Activated naive CD8-positive, alpha-beta T cell treated with anti-CD3 and anti-CD28 coated beads, Interleukin-2, amount 50 U/mL, for 16 hours (primary cell): ENCODE measurements at regions not wholly inside any gene's neighbourhood (a gene's known extent, or its start where the extent isn't known, plus 50 kb on each side); places are given as distances from the start of the nearest gene placed in this dataset.

Experiments
- DNase-seq: peaks from one replicate; pipeline ENCODE4 v3.0.0-alpha.2; 2020; ENCODE audit warnings: low read depth, low spot score

GRCh38 chr15:62465173-62465572 is 300.1 kb upstream of the C2CD4B start:
- no peak for DNase-seq

GRCh38 chr15:62469478-62469873 is 304.4 kb upstream of the C2CD4B start:
- DNase-seq = no peak

DNA sequence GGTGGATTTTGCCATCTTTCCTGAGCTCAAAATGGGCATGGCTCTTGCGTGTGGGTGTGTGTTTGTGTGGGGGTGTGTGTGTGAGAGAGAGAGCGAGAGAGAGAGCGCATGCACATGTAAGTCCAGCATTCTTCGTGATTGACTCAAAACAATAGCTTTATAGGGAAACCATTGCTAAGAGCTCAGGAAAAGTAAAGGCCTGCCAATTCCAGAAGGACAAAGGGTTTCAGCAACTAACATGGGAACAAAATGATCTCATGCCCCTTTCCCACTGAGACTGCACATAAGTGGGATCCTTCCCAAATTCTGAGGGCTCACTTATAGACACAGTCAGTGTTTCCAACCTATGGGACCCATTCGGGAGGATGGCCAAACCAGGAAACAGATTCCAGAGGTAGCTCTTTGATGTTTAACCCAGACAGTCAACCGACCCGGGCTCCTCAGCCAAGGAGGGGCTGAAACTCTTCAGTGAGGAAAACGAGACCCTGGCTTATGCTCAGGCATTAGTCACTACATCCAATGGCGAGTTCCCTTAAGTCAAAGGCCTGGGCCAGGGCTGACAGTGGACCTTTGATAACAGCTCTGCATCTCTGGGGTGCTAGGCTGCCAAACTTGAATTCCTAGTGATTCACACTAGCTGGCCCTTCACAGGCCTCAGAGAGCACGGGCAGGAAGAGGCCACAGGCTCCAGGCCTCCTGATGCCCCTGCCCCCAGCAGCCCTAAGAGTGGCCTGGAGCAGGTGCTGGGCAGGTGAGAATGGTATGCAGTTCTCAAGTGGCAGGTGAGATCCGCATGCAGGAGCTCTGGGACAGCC is 305.0 kb upstream of the C2CD4B start:
- DNase-seq = no peak

DNA sequence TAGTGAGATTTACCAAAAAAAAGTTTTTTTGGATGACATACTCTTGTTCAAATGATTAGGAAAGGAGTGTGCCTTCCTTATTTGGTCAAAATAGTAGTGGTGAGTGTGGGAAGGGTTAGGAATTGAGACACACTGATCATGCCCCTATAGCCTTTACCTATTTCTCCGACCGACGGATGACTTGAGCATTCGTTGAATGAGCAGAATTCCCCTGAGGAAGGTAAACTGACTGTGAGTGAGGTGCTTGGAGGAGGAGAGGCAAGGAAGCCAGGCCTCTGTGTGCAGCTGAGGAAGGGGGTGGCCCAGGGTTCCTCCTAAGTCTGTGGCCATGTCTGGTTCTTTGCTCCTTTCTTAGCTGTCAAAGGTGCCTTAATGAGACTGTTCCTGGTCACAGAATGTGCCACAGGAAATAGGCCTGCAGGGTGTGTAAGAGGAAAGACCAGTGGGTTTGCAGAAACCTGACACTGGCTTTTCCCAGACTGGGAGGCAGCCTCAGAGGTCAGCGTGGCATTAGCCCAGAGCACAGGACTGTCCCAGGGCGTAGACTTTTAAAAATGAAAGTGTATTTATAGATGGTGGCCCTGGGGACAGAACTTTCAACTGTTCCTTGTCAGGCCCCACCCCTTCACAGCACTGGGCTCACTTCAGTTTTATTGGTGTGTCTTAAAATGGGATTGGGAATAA is 307.7 kb upstream of the C2CD4B start:
- no peak for DNase-seq

DNA sequence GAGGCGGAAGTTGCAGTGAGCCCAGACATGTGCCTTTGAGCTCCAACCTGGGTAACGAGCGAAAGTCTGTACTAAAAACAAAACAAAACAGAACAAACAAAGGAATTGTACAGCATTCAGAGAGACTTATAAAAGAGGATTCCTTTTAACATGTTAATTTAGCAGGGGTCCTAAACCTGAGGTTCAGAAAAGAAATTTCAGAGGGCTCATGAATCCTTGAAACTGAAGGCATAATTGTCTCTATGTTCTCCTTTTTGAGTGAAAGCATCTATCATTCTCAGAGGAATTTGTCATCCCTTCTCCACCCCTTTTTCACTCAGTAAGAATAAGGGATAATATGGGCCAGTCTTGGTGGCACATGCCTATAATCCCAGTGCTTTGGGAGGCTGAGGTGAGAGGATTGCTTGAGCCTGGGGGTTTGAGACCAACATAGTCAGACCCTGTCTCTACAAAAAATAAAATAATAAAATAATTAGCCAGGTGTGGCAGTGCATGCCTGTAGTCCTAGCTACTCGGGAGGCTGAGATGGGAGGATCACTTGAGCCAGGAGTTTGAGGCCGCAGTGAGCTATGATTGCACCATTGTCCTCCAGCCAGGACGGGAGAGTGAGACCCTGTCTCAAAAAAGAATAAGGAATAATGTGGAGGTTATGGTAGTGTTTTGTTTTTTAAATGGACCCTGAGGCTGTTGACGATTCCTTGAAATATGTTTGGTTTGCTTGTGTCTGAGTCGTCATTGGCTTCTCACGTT is 309.1 kb upstream of the C2CD4B start:
- no peak for DNase-seq

DNA sequence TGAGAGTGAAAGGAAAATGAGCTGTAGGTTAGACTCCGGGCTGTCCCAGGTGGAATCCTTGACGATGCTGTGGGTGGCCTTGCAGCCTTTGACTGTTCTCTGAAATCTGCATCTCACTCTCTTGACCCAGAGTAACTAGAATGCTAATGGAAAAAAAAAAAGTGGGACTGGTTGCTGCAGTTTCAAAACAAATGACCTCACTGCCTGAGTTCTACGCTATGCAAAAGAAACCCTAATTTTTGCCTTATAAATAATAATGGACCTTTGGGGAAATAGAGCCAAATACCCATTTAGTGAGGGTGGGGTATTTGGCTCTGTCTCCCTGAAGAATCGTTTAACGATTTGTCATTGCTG is 309.7 kb upstream of the C2CD4B start:
- DNase-seq = no peak

DNA sequence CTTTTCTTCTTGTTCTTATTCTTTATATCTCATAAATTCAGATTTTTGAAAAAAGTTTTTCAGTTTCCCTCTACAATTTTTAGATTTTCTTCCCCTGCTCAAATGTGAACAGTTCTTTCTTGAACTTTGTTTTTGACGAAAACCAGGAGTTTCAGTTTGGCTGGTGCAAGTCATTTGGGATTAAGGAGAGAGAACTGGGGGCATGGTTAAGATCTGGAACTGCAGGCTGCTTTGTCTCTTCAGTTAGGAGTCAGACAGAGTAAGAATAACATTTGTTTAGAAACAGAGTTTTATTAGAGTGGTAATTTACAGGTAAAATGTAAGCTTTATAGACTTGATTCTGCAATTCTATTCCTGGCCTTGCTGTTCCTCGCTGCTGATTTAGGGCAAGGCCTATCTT is 310.5 kb upstream of the C2CD4B start:
- DNase-seq = no peak

DNA sequence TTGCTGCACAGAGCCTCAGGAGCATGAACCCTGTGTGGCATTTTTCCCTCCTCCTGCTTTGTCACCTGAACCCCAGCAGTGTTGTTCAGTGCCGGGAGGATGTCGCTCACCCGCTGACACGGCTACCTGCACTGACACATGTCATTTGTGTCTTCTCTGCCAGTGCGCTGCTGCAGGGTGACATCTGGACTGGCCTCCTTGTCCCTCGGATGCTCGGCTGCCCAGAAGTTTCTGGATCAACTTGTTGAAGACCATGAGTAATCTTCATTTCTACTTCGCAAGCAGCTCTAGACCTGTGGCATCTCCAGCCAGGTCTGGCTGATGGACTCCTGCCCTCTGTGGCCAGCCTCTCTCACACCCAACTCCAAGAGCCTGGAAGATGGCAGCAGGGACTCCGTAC is 311.1 kb upstream of the C2CD4B start:
- DNase-seq = no peak

DNA sequence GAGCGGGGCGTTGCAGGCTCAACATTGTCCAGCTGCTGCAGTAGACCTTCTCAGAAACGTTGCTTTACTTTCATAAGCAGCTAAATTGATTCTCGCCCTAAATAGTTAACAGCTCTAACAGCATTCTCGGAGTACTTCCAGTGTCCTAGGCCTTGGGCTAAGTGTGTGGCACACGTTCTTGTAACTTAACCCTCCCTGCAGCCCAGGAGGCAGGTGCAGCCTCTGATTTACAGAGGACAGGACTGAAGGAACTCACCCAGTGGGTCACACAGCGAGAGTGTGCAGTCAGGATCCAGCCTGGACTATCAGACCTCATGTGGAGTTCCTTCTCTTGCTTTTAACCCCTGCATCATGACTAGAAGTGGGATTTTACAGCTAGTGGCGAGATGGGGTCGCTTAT is 312.8 kb upstream of the C2CD4B start:
- no peak for DNase-seq

GRCh38 chr15:62482785-62483429 is 317.8 kb upstream of the C2CD4B start:
- no peak for DNase-seq

GRCh38 chr15:62483814-62484213 is 318.7 kb upstream of the C2CD4B start:
- no peak for DNase-seq

- no peak for DNase-seq
These were observed 320.2 kb upstream of the C2CD4B start for GRCh38 chr15:62485170-62485720.

- no peak for DNase-seq
These were observed 321.0 kb upstream of the C2CD4B start for GRCh38 chr15:62486041-62486440.

DNA sequence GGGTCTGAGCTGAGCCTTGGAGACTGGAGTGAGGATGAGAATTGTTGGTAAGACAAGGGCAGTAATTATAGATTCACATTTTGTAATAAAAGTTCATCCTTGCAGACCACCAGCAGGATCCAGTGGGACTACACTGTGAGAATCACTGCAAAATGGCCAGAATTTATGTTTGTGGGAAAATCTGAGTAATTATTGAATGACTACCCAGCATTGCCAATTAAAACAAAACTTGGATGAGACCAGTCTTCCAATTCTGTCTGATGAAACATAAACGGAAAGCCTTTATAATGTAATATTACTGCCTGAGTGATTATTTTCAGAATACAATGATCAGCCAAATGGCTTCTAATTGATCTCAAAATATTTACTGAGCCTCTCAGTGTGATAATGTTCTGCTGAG is 323.3 kb upstream of the C2CD4B start:
- DNase-seq = no peak

- DNase-seq = no peak
These were observed 326.6 kb upstream of the C2CD4B start for GRCh38 chr15:62491642-62492041.

- no peak for DNase-seq
These were observed 327.8 kb upstream of the C2CD4B start for GRCh38 chr15:62492900-62493299.

- DNase-seq = no peak
These were observed 329.1 kb upstream of the C2CD4B start for GRCh38 chr15:62494197-62494596.

- DNase-seq = no peak
These were observed 330.9 kb upstream of the C2CD4B start for GRCh38 chr15:62495670-62496614.

- no peak for DNase-seq
These were observed 332.3 kb upstream of the C2CD4B start for GRCh38 chr15:62497356-62497755.

DNA sequence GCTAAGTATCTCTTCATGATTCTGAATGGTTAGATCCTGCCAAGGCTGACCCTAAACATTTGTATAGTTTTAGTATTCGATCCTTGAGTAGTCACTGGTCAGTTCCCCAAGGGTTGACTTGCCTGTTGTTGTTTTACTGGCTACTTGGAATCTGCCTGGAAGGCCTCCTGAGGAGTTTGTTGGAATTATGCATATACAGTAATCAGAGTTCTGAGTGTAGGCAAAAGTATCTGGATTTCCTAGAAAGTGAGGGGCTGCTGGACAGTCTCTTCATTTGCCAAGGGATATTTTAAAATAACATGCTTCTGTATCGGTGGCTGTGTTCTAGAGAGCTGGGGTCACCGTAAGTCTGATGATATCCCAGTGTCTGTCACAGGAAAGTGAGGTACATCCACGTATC is 333.2 kb upstream of the C2CD4B start:
- no peak for DNase-seq

DNA sequence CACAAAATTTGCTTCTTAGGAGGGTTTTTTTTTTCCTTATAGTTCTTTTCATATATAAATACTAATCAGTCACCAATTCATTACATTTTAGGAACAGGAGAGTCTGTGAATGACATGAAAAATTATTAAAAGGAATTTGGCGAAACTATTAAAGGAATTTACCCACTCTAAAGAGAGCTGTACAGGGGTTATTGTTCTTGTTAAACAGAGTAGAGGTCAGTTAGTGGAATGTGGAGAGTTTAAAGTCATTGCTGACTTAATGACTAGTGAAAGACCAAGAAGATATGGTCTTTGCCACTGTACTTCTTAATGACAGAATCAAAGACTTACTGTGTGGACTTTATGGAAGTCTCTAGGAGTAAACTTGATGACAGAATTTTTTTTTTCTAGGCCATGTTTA is 333.6 kb upstream of the C2CD4B start:
- DNase-seq = no peak
